ENCODE measurements at regions not wholly inside any gene's neighbourhood (a gene's known extent, or its start where the extent isn't known, plus 50 kb on each side); places are given as distances from the start of the nearest gene placed in this dataset.
"Not testable (repeated sequence)": the region's sequence is repeated elsewhere in the genome, so short reads cannot be mapped to it uniquely, and the experiment has no call there.

DNA sequence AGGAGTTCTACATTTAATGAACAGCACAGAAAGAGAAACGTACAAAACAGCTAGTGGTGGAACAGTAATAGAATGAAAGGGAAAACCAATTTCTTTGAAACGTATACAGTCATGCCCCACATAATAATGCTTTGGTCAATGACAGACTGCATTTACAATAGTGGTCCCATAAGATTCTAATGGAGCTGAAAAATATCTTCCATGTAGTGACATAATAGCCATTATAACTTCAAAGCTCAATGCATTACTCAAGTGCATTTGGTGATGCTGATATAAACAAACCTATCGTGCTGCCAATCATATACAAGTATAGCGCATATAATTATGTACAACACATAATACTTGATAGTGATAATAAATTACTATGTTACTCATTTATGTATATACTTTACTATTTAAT, 1008.9 kb upstream of the FOXG1 start:
- TF ChIP-seq POLR2AphosphoS5 (IDR thresholded peaks at IDR 0.05; ENCODE audit: borderline replicate concordance, low read depth, low read length); EZH2 (IDR thresholded peaks at IDR 0.05): not testable (repeated sequence)
